Lower lobe of right lung (tissue), 2 donors: ENCODE measurements at regions not wholly inside any gene's neighbourhood (a gene's known extent, or its start where the extent isn't known, plus 50 kb on each side); places are given as distances from the start of the nearest gene placed in this dataset.

Experiments used
- ATAC-seq, 2 donors: fragments of 200-7000 bp; cut with Tn5 transposase; one replicate each; pipeline ENCODE4 v1.9.1; 2020 to 2022; ENCODE audit warnings: mild to moderate bottlenecking in 2 of 2, moderate library complexity in 2 of 2
- DNase-seq: peaks from one replicate; pipeline ENCODE4 v3.0.0-alpha.2; 2020
- H3K27ac ChIP-seq: fragments of 200-600 bp; one replicate; pipeline ENCODE4 v1.8.0; 2022
- H3K27me3 ChIP-seq: fragments of 200-600 bp; one replicate; pipeline ENCODE4 v1.8.0; 2022; ENCODE audit warnings: low read depth
- H3K36me3 ChIP-seq: fragments of 200-600 bp; one replicate; pipeline ENCODE4 v1.8.0; 2022; ENCODE audit warnings: mild to moderate bottlenecking
- H3K4me1 ChIP-seq: fragments of 200-600 bp; one replicate; pipeline ENCODE4 v1.8.0; 2022
- H3K4me3 ChIP-seq: fragments of 200-600 bp; one replicate; pipeline ENCODE4 v1.8.0; 2022; ENCODE audit warnings: mild to moderate bottlenecking
- H3K9me3 ChIP-seq: fragments of 200-600 bp; one replicate; pipeline ENCODE4 v1.8.0; 2022
- intact Hi-C: fragments of 100-400 bp; cut with DNase I; formaldehyde crosslinking; loops from one replicate; pipeline ENCODE4 v1.11.0; 2022
- TF ChIP-seq, protein P1 (sequence below): fragments of 200-600 bp; IDR thresholded peaks from one replicate; pipeline ENCODE4 v1.8.0; 2022; ENCODE audit warnings: antibody characterized with exemption, mild to moderate bottlenecking
- donor health status: DM: no; HTN: yes; CAD: no; lungs with severe emphysema.

DNA sequence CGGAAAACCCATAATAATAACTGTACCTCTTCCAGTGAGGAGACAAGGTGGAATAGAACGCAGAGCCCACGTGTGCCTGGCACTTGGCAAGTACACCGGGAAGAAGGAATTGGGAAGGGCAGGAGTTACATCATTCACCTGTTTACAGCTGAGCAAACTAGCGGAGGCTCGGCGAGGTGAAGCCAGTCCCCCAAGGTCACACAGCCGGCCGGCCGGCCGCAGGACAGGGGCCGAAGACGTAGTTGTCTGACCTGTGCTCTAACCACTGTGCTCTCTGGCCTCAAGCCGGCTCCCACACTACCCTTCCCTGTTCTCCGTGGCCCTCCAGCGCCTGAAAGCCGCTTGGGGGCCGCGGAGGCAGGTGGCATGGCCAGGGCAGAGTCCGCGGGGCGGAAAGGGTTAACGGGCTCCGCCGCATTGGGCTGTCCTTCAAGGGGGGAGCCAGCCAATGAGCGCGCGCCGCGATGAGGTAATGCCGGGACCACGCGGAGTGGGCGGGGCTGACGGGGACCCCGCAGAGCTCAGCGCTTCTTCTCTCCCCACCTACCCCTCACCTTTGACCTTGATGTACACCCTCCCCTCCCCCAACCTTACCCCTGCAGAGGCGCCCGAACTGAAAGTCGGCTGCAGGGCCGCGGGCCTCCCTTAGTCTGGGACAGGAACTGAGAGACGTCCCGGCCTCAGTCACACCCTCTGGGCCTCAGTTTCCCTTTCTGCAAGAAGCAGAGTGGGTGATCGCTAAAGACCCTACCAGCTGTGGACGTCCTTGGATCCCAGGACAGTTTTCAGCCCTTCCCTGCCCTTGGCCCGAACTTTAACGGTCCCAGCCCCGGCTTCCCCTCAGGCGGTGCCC lies 125.1 kb downstream of the C9orf50 start:
- Histone ChIP-seq H3K27me3 (no peaks in the 10 kb centered on the region), H3K4me3 (peak overlapping the region; percentile 84), H3K27ac (peak overlapping the region; percentile 97), H3K36me3 (peaks cover 24% of the 10 kb centered on the region), H3K9me3 (no peaks in the 10 kb centered on the region), H3K4me1 (peaks cover 71% of the 10 kb centered on the region)
- TF ChIP-seq, protein P1, sequence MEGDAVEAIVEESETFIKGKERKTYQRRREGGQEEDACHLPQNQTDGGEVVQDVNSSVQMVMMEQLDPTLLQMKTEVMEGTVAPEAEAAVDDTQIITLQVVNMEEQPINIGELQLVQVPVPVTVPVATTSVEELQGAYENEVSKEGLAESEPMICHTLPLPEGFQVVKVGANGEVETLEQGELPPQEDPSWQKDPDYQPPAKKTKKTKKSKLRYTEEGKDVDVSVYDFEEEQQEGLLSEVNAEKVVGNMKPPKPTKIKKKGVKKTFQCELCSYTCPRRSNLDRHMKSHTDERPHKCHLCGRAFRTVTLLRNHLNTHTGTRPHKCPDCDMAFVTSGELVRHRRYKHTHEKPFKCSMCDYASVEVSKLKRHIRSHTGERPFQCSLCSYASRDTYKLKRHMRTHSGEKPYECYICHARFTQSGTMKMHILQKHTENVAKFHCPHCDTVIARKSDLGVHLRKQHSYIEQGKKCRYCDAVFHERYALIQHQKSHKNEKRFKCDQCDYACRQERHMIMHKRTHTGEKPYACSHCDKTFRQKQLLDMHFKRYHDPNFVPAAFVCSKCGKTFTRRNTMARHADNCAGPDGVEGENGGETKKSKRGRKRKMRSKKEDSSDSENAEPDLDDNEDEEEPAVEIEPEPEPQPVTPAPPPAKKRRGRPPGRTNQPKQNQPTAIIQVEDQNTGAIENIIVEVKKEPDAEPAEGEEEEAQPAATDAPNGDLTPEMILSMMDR: no peak
- peak; percentile 87 to 90 for ATAC-seq
- DNase-seq: peak; percentile 96
- intact Hi-C loops: no loop called here

DNA sequence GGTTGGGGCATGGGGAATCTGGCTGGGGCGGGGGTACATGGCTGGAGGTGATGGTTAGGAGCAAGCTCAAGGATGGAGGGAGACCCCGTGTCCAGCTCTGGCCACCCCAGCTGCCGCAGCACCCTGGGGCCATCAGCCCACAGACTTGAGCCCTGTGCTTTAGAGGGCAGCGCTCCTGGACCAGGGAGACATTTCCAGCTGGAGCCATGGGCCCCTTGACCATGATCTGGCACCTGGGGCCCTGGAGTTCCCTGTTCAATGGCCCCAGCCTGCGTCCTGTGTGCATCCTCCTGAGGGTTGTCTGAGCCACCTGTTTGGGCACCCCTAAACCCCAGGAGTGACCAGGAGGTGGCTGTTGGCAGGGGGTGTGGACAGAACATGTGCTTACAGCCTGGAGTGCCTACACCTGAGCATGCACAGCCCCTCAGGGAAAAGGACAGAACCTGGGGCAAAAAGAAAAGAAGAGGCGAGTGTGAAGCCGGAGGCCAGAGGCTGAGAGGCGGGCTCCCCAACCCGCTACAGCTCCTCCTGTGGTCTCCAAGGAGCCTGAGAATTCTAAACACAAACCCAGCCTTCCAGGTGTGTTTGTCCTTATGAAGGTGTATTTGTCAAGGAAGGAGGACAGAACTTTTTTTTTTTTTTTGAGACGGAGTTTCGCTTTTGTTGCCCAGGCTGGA lies 126.7 kb downstream of the C9orf50 start:
- ATAC-seq: peak; percentile 6 to 35
- peaks cover 16% of the 10 kb centered on the region for H3K36me3 ChIP-seq
- TF ChIP-seq, protein P1: no peak

DNA sequence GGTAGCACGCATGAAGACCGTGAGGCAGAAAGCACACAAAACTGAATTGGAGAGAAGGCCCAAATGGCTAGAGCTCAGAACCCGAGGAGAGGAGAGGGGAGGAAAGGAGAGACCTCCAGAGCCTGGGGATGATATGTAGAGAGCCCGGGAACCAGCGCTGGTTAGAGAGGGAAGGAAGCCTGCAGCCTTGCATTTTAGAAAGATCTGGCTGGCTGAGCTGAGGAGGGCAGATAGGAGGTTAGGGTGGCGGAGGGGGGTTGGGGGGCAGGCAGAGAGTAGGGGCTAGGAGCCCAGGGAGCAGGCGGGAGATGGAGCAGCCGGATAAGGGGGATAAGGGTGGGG lies 127.2 kb downstream of the C9orf50 start:
- Histone ChIP-seq H3K4me1 (peaks cover 87% of the 10 kb centered on the region), H3K27me3 (no peaks in the 10 kb centered on the region), H3K4me3 (no peak overlapping the region), H3K27ac (peak overlapping the region; percentile 97), H3K9me3 (no peaks in the 10 kb centered on the region), H3K36me3 (peaks cover 16% of the 10 kb centered on the region)
- TF ChIP-seq, protein P1: no peak
- DNase-seq (no peak), ATAC-seq (no peak)
- intact Hi-C loops: no loop called here

More for the DNA sequence above, 126.7 kb downstream of the C9orf50 start:
- no peaks in the 10 kb centered on the region for H3K27me3 ChIP-seq
- no peak overlapping the region for H3K4me3 ChIP-seq
- intact Hi-C loops: no loop called here
- H3K27ac ChIP-seq: peak overlapping the region; percentile 97
- no peaks in the 10 kb centered on the region for H3K9me3 ChIP-seq
- peaks cover 87% of the 10 kb centered on the region for H3K4me1 ChIP-seq
- DNase-seq: peak; percentile 64

DNA sequence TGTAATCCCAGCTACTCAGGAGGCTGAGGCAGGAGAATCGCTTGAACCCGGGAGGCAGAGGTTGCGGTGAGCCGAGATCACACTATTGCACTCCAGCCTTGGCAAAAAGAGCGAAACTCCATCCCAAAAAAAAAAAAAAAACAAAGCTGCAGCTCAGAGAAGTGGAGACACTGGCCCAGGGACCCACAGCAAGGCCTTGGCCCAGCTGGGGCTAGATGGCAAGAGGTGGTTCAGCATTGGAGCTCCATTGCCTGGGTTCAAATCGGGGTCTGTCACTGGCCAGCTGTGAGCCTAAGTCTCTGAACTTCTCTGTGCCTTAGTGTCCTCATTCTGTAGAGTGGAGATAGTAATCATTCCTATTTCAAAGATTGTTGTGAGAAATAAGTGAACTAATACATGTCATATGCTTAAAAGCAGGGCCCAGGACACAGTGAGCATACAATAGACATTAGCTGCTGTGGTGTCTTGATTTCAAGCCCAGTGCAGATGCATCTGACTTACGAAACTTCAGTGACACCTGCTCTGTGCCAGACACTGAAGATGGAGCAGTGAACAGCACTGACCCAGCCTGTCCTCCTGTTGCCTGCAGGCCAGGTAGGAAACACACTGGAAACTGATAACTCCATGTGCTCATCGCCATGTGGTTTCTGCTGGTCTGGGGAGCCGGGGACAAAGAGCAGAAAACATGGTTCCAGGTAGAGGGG lies 127.7 kb downstream of the C9orf50 start:
- H3K36me3 ChIP-seq: peaks cover 16% of the 10 kb centered on the region
- no peaks in the 10 kb centered on the region for H3K27me3 ChIP-seq
- peaks cover 82% of the 10 kb centered on the region for H3K4me1 ChIP-seq
- no peak for ATAC-seq
- no peak overlapping the region for H3K4me3 ChIP-seq
- no peaks in the 10 kb centered on the region for H3K9me3 ChIP-seq
- no peak for DNase-seq
- H3K27ac ChIP-seq: no peak overlapping the region
- intact Hi-C loops: no loop called here
- TF ChIP-seq, protein P1: no peak

DNA sequence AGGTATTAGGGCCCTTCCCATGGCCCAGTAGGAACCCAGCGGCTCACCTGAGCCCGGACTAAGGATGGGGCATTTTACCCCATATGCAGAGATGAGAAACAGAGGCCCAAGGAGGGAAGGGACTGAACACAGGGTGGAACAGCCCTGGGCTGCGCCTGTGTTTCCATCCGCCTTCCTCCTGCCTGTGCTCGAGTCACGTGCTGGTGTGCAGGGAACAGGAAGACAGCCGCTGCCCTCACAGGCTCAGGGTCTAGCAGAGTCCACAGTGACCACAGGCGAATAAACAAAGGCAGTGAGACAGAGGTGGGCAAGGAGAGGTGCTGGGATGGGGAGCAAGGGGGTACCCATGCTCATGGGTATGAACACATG lies 129.4 kb downstream of the C9orf50 start:
- DNase-seq: peak; percentile 83
- peak overlapping the region; percentile 99 for H3K27ac ChIP-seq
- H3K4me3 ChIP-seq: peak overlapping the region; percentile 69

More for the DNA sequence above, 129.4 kb downstream of the C9orf50 start:
- Histone ChIP-seq H3K4me1 (peaks cover 80% of the 10 kb centered on the region), H3K9me3 (no peaks in the 10 kb centered on the region), H3K36me3 (peaks cover 16% of the 10 kb centered on the region), H3K27me3 (no peaks in the 10 kb centered on the region)
- ATAC-seq: no peak
- TF ChIP-seq, protein P1: no peak
- intact Hi-C loops: no loop called here
